GM18873 (cell line): ENCODE measurements at regions not wholly inside any gene's neighbourhood (a gene's known extent, or its start where the extent isn't known, plus 50 kb on each side); places are given as distances from the start of the nearest gene placed in this dataset.
"Not testable (repeated sequence)": the region's sequence is repeated elsewhere in the genome, so short reads cannot be mapped to it uniquely, and the experiment has no call there.

Experiments
- ATAC-seq: cut with Tn5 transposase; IDR thresholded peaks from one replicate; pipeline ENCODE4 v1.9.1; 2021; ENCODE audit warnings: mild to moderate bottlenecking, moderate library complexity, moderate number of reproducible peaks; ENCODE audit not compliant: unreplicated experiment, low FRiP score

GRCh38 chr20:16861708-16862107 is 113.5 kb downstream of the OTOR start:
- no peak for ATAC-seq

- ATAC-seq: no peak
Measured at GRCh38 chr20:16863303-16863702, 115.1 kb downstream of the OTOR start.

GRCh38 chr20:16864069-16864468 is 115.9 kb downstream of the OTOR start:
- ATAC-seq: peak; percentile 81

- ATAC-seq: no peak
Measured at GRCh38 chr20:16864963-16865362, 116.8 kb downstream of the OTOR start.

GRCh38 chr20:16865406-16865805 is 117.2 kb downstream of the OTOR start:
- ATAC-seq: no peak

GRCh38 chr20:16873124-16873523 is 125.0 kb downstream of the OTOR start:
- ATAC-seq: not testable (repeated sequence)

DNA sequence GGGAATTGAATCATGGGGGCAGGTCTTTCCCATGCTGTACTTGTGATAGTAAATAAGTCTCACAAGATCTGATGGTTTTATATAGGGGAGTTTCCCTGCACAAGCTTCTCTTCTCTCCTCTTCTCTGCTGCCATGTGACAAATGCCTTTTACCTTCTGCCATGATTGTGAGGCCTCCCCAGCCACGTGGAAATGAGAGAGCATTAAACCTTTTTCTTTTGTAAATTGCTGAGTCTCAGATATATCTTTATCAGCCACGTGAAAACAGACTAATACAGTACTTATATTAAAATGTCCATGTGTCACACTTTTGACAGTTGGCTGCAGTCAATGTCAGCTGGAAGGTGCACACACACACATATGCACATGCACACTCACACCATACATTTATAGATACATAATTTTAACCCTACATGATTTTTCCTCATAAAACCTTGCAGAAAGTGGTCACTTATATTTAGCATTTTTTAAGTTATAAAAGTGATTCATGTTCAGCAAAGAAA is 128.9 kb downstream of the OTOR start:
- no peak for ATAC-seq

- ATAC-seq: no peak
Measured at GRCh38 chr20:16885746-16886145, 137.6 kb downstream of the OTOR start.

DNA sequence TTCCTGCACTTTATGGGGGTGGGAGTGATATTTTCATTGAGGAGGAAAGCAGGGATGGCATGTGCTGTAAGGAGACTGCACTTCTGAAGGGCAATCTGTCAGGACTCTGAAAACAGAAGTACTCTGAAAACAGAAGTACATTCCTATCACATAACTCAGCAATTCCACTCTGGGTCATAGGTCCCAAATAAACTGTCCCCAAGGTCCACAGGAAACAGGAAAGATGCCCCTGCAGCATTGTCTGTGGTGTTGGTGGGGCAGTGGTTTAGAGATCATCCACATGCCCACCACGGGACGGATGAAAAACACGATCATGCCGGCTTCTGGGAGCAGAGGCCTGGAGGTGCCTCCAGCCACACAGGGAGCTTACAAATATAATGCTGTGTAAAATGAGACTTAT is 150.3 kb downstream of the OTOR start:
- no peak for ATAC-seq

DNA sequence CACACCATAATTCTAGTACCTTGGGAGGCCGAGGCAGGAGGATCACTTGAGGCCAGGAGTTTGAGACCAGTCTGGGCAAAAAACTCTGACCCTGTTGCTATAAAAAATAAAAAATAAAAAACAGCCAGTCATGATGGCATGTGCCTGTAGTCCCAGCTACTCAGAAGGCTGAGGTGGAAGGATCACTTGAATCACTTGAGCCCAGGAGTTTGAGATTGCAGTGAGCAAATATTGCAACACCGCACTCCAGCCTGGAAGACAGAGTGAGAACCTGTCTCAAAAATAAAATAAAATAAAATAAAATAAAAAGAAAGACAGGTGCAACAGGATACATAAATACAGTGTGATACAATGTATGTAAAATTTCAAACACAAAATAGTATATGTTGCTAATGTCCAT is 154.5 kb downstream of the OTOR start:
- no peak for ATAC-seq

- no peak for ATAC-seq
Measured at GRCh38 chr20:16904751-16905150, 156.6 kb downstream of the OTOR start.

DNA sequence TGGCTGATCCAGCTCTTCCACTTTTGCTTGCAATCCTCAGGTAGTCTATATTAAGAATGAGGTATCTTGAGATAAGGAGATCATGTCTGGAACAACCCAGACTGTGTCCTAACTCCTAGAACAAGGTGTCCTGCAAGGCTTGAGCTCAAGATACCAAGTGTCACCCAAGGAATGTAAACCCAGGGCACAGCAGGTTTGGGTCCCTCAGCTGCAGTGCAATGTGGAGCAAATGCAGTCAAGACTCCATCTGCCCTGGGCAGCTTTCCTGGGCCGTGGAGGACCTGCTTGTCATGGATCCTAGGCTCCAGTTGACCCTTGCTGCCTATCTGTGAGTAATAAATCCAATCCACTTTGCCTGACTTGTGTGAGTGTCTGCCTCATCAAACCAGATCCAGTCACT is 166.1 kb downstream of the OTOR start:
- no peak for ATAC-seq

DNA sequence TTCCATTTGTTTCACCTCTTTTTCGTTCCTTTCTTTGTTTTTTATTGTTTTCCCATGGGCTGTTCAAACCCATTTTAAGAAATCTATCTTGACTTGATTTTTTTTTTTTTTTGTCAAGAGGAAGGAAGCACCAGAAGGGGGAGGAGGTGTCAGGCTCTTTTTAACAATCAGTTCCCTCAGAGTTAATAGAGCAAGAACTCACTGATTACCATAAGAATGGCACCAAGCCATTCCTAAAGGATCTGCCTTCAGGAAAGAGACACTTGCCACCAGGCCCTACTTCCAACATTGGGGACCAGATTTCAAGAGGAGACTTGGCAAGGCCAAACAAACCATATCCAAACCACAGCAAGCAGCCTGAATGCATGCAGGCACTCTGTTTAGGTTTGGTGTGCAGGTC is 168.0 kb downstream of the OTOR start:
- no peak for ATAC-seq

DNA sequence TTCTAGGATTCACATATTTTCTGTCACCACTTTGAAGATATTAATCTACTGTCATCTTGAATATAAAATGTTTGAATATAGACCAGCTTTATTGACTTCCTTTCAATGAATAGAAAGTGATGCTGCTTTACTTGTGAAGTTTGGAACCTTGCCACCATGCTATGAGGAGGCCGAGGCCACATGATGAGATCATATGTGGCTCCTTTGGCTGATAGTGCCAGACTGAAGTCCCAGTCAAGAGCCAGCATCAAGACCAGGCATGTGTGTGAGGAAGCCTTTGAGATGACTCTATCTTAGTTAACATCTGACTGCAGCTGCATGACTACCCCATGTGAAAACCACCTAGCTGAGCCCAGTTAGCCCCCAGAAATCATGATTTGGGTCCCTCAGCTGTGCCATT is 169.5 kb downstream of the OTOR start:
- ATAC-seq: no peak

- no peak for ATAC-seq
Measured at GRCh38 chr20:16918366-16918765, 170.2 kb downstream of the OTOR start.

DNA sequence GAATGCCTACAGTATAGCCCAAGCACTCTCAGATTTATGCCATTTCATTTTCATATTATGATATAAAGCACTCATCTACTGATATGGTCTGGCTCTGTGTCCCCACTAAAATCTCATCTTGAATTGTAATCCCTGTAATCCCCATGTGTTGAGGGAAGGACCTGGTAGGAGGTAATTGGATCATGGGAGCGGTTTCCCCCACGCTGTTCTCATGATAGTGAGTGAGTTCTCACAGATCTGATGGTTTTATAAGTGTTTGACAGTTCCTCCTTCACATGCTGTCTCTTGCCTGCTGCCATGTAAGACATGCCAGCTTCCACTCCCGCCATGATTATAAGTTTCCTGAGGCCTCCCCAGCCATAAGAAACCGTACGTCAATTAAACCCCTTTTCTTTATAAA is 171.7 kb downstream of the OTOR start:
- no peak for ATAC-seq

DNA sequence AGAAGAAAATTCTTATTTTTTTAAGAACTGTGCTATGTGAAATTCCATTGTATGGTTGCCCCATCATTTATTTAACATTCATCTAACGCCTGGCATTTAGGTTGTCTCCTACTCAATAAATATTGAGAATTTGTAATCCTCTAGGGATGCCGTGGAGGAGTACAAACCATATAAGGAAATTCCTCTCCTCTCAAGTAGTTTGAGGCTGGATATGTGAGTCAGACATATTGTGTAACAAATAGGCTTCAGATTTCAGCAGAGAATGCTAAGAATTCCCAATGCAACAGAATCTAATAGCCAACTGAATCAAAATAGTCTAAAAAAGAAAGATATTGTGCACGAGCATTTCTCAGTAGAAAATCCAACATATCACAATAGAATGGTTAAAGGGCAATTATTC is 174.7 kb downstream of the OTOR start:
- ATAC-seq: no peak

DNA sequence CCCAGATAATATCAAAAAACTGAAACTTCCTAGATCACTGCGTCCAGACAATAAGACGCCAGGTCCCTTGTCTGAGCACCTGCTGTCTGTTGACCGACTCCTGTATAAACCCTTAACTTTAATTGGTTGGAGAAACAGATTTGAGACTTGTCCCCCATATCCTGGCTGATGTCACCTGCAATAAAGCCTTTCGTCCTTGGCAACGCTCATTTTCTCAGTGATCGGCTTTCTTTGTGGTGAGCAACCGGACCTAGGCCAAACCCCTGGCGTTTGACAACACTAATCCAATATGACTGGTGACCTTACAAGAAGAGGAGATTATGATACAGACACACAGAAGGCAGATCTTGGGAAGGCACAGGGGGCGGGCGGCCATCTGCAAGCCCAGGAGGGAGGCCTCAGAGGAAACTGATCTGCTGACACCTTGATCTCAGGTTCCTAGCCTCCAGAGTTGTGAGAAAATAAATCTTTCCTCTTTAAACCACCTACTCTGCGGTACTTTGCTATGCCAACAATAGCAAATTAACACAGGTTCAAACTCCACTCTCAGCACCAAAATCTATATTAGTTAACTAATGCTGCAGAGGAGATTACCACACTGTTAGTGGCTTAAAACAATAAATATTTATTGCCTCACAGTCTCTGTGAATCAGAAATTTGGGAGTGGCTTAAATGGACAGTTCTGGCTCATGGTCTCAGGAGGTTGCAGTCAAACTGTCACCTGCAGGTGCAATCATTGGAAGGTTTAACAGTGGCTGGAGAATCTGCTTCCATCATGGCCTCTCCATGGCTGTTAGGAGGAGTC is 178.7 kb downstream of the OTOR start:
- no peak for ATAC-seq

DNA sequence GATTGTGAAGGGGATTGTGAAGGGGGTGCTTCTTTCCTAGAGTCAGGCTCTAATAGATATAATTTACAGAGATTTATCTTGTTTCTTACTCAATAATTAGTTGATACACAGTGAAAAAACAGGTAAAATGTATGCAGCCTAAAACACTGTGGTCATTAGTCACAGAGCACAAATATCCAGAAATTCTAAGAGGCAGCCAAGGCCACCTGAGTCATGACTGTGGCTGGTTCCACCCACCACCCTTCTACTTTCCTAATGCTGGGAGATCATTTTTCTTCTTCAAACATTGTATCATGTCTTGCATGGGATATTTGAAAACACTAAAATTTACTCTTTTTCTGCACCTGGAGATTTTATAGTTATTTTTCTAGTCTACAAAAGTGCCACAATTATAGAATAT is 181.6 kb downstream of the OTOR start:
- no peak for ATAC-seq

- ATAC-seq: no peak
Measured at GRCh38 chr20:16930656-16931055, 182.5 kb downstream of the OTOR start.

DNA sequence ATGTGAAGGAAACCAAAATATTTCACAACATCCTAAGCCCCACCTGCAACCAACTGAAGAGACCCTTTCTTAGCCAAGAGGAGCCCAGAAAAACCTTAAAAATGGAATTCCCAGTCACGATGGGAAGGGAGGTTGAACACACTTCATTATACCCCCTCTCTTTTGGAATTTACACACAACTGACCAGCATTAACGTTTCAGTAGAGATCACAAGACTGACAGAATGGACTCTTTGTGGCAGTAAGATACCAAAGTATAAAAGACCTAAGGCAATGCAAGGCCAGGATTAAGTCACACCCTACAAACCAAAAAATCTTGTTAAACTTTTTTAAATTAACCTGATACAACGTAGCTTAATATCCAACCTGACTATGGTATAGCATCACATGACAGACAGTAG is 190.9 kb downstream of the OTOR start:
- ATAC-seq: no peak

- no peak for ATAC-seq
Measured at GRCh38 chr20:16940701-16941100, 192.5 kb downstream of the OTOR start.
